ENCODE measurements at regions not wholly inside any gene's neighbourhood (a gene's known extent, or its start where the extent isn't known, plus 50 kb on each side); places are given as distances from the start of the nearest gene placed in this dataset.

DNA sequence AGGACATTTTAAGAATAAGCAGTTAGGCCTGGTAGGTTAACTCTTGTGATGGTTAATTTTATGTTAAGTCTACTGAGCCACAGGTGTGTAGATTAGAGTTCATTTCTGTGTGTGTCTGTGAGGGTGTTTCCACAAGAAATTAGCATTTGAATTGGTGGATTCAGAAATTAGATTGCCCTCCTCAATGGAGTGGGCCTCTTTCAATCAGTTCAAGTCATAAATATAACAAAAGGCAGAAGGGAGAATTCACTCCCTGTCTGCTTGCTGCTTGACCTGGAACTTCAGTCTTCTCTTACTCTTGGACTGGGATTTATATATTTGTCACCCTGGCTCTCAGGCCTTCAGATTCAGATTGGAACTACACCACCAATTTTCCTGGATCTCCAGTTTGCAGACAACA lies 55.3 kb upstream of the POM121L12 start:
- H3K4me3 ChIP-seq (ENCODE audit: low read depth, low read length) = no peak overlapping the region
- no peak for DNase-seq (ENCODE audit: low read depth)
- TF ChIP-seq, protein P1, sequence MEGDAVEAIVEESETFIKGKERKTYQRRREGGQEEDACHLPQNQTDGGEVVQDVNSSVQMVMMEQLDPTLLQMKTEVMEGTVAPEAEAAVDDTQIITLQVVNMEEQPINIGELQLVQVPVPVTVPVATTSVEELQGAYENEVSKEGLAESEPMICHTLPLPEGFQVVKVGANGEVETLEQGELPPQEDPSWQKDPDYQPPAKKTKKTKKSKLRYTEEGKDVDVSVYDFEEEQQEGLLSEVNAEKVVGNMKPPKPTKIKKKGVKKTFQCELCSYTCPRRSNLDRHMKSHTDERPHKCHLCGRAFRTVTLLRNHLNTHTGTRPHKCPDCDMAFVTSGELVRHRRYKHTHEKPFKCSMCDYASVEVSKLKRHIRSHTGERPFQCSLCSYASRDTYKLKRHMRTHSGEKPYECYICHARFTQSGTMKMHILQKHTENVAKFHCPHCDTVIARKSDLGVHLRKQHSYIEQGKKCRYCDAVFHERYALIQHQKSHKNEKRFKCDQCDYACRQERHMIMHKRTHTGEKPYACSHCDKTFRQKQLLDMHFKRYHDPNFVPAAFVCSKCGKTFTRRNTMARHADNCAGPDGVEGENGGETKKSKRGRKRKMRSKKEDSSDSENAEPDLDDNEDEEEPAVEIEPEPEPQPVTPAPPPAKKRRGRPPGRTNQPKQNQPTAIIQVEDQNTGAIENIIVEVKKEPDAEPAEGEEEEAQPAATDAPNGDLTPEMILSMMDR (IDR thresholded peaks at IDR 0.05; ENCODE audit: insufficient read depth, low read length) = no peak

DNA sequence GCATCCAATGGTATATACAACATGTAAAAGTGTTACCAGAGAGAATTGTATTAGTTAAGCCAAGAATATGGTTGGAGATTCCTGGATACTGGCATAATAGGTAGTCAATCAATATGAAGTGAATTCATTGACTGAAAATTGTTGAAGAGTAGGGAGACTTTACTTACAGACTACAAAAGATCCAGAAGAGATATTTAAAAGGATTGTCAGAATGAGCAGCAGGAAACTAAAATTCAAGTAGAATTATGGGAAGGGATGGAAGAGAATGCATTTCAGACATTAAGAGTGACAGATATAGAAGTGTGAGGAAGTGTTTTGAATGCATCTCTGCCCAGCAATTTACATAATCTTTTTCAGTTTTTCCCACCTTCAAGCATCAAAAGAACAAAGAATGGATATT lies 62.3 kb upstream of the POM121L12 start:
- H3K4me3 ChIP-seq (ENCODE audit: low read depth, low read length) = no peak overlapping the region
- TF ChIP-seq, protein P1 (IDR thresholded peaks at IDR 0.05; ENCODE audit: insufficient read depth, low read length) = no peak
- no peak for DNase-seq (ENCODE audit: low read depth)

DNA sequence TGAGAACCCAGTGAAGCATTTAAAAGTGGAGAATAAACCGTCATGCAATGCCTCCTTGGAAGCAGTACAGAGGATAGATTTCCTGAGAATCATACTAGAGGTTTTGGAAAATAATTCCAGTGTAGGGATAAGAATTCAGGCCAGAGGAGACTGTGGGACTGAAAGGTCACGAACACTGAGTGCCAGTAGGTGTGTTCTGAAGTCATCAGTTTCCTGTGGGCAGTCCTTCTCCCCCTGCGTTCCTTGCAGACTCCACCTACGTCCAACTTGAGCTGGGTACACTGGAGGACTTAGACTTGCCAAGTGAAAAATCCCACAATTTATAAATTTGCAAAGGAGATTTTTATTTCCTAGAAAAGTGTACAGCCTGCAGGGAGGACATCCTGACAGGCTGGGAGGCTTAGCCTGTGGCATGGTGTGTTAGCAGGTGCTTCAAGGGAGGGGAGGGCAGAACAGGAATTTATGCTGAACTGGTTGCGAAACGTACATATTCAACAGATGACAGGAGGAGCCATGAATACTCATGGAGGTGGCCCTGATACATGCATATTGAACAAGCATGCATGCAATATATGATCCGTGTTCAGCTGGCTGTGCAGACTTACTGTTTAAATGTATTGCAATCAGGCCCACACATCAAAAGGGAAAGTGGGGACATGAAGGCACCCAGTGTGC lies 72.9 kb upstream of the POM121L12 start:
- TF ChIP-seq, protein P1 (IDR thresholded peaks at IDR 0.05; ENCODE audit: insufficient read depth, low read length) = no peak
- no peak for DNase-seq (ENCODE audit: low read depth)
- no peak overlapping the region for H3K4me3 ChIP-seq (ENCODE audit: low read depth, low read length)

DNA sequence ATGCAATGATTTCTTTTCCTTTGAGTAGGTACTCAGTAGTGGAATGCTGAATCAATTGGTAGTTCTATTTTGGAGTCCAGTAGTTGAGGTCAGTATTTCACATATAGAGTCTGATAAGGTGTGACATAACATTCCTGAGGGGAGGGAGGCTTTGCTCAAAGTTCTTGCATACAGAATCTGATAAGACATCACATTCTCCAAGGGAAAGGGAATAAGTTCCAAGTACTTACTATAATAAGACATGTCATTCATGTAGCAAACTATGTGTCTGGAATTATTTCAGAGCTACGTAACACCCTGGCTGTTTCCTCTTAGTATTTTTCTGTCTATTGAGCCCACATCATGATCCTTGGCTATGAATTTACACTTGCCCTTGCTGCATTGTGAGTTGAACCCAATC lies 74.3 kb upstream of the POM121L12 start:
- TF ChIP-seq, protein P1 (IDR thresholded peaks at IDR 0.05; ENCODE audit: insufficient read depth, low read length) = no peak
- DNase-seq (ENCODE audit: low read depth) = no peak
- no peak overlapping the region for H3K4me3 ChIP-seq (ENCODE audit: low read depth, low read length)

DNA sequence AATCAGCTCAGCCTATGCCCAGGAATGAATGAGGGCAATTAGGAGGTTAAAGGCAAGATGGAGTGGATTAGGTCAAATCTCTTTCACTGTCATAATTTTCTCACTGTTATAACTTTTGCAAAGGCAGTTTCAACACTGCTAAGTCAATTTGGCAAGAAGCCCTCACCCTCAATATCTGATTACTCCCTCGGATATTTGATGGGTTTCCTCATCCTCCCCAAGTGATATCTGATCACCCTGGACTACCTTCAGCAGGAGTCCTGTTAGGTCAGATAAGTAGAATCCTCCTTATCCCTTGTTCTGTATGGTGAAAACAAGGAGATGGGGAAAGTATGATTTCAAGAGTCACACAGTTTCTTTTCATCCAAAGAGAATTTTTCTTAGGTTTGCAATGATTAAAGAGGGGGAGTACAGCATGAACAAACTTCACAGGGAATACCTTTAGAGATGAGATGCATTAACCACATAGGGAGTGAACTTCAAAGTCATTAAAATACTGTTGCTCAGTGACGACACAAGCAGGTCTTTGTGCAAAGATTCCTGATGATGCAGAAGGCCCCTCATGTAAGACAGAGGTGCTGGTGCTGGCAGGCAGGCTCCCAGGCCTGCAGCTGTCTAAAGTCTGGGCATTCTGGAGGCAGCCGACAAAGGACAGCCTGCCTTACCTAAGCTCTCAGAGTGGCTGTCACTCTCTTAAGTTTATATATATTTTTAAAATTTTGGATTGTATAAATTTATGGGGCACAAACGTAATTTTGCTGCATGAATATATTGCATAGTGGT lies 75.4 kb upstream of the POM121L12 start:
- no peak for DNase-seq (ENCODE audit: low read depth)
- H3K4me3 ChIP-seq (ENCODE audit: low read depth, low read length) = no peak overlapping the region
- TF ChIP-seq, protein P1 (IDR thresholded peaks at IDR 0.05; ENCODE audit: insufficient read depth, low read length) = no peak

DNA sequence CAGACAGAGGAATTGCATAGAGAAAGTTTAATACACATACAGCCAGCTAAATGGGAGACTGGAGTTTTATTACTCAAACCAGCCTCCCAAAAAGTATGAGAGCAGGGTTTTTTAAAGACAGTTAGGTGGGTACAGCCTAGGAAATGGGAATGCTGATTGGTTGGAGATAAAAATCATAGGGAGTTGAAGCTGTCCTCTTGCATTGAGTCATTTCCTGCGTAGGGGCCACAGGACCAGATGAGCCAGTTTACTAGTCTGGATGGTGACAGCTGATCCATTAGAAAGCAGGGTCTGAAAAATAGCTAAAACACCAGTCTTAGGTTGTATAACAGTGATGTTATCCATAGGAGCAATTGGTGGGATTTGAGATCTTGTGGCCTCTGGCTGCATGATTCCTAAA lies 76.1 kb upstream of the POM121L12 start:
- DNase-seq (ENCODE audit: low read depth) = no peak
- H3K4me3 ChIP-seq (ENCODE audit: low read depth, low read length) = no peak overlapping the region
- TF ChIP-seq, protein P1 (IDR thresholded peaks at IDR 0.05; ENCODE audit: insufficient read depth, low read length) = no peak

Measured in fibroblast of the aortic adventitia (primary cell).